DMS79 treated with DMSO at 0.1 percent for 48 hours (cell line): ENCODE measurements at regions not wholly inside any gene's neighbourhood (a gene's known extent, or its start where the extent isn't known, plus 50 kb on each side); places are given as distances from the start of the nearest gene placed in this dataset.
"Not testable (repeated sequence)": the region's sequence is repeated elsewhere in the genome, so short reads cannot be mapped to it uniquely, and the experiment has no call there.

ENCODE experiments used
- DNase-seq: peaks from one replicate; lab custom pipeline; 2025; lab: John Stamatoyannopoulos, UW

DNA sequence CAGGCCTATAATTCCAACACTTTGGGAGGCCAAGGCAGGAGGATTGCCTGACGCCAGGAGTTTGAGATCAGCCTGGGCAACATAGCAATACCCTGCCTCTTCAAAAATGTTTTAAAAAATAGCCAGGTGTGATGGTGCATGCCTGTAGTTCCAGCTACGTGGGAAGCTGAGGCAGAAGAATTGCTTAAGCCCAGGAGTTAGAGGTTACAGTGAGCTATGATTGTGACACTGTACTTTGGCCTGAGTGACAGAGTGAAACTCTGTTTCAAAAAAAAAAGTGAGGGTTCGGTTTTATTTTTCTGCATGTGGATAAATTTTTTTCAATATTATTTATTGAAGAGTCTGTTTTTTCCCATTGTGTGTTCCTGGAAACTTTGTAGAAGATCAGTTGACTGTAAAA is 208.1 kb downstream of the SLC4A3 start:
- DNase-seq = no peak

DNA sequence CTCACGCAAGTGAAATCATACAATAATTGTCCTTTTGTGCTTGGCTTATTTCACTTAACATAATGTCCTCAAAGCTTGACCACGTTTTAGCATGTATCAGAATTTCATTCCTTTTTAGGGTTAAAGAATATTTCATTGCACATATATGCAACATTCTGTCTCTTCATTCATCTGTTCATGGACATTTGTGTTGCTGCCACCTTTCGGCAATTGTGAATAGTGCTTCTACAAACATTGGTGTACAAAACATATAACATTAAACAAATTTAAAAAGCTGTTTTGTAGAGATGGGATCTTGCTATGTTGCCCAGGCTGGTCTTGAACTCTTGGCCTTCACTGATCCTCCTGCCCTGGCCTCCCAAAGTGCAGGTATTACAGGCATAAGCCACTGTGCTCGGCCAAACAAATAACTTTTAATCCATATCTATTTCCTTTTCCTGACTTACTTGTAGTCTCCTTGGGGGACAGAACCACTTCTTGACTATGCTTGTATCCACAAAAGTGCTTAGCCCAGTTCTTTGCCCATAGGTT is 209.3 kb downstream of the SLC4A3 start:
- no peak for DNase-seq

GRCh38 chr2:219844401-219845091 is 217.1 kb downstream of the SLC4A3 start:
- DNase-seq = no peak

- DNase-seq = no peak
These were observed 221.5 kb downstream of the SLC4A3 start for GRCh38 chr2:219848882-219849281.

- no peak for DNase-seq
These were observed 223.7 kb downstream of the SLC4A3 start for GRCh38 chr2:219851169-219851568.

- no peak for DNase-seq
These were observed 224.5 kb downstream of the SLC4A3 start for GRCh38 chr2:219851801-219852481.

DNA sequence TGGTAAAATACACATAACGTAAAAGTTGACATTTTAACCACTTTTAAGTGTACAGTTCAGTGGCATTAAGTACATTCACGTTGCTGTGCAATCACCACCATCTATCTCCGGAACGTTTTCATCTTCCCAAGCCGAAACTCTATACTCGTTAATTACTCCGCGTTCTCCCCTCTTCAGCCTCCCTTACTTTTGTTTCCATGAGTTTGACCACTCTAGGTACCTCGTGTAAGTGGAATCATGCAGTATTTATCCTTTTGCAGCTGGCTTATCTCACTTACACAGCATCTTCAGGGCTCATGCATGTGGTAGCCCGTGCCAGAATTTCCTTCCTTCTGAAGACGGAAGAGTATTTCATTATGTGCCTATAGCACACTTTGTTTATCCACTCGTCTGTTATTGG is 225.2 kb downstream of the SLC4A3 start:
- DNase-seq = no peak

- DNase-seq = no peak
These were observed 229.2 kb downstream of the SLC4A3 start for GRCh38 chr2:219856602-219857001.

GRCh38 chr2:219857751-219858150 is 230.3 kb downstream of the SLC4A3 start:
- no peak for DNase-seq

DNA sequence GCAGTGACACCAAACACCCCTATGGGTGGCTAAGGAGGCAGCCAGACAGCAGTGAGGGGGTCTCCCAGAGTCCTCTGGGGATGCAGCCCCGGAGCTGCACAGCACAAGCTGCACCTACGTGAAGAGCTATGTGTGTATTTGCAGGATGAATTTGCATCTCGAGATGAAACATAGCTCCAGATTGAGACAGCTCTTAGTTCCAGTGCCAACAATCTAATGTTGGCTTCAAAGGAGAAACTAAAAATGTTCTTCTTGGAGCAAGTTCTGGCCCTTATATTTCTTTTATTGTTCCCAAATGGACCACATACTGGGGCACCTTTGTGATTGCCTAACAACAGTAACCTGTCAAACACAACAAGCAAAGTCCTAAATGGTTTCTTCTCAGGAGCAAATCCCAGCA is 233.9 kb downstream of the SLC4A3 start:
- DNase-seq = no peak

DNA sequence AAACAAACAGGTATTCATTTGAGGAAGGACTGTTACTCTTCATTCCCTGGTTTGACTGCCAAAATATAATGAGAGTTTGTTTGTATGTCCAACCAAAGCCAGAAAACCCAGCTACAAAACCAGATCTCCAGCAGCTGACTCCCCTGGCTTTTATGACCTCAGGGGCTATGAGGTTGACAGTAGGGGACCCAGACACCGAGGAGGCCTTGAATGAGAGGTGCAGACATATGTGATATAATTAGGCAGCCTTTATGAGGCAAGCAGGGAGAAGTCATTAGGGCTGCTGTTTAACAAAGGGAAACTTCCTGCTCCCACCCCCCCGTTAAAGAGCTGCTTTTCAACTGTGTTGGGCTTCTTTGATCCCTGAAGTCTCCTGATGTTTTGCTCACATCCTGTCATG is 236.7 kb downstream of the SLC4A3 start:
- no peak for DNase-seq

GRCh38 chr2:219868635-219869034 is 241.2 kb downstream of the SLC4A3 start:
- DNase-seq = no peak

DNA sequence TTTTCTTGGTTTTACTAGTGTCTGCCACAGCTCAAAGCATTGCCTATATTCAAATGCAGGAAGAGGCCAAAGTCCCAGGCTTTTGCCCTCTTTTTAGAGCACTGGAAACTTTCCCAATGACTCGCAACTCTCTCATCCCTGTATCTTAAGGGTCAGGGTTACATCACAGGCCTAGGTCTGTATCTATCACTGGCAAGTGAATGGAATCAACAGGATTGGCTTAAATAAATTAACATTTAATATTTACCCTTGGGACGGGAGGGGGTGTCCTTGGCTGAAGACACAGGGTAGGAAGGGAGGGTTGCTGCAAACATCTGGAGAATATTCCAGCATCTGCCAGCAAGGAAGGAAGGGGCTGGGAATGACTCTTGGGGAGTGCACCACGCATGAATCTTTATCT is 242.6 kb downstream of the SLC4A3 start:
- DNase-seq = no peak

DNA sequence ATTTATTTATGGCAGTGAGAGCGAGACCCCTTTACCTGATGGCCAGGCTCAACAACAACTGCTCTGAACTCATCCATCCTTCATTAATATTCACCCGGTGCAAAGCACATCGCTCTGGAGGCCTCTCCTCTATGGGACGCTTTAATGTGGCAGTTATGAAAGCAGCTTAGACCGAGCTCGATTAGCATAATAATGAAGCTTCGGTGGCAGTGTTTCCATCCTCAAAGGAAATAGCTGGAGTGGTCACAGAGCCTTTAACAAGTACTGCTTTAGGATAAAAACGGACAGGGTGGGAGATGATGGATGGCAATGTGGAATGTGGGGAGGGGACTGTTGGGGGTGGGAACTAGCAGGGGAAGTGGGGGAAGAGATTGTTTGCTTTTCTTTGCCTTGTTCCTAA is 243.9 kb downstream of the SLC4A3 start:
- DNase-seq = no peak

DNA sequence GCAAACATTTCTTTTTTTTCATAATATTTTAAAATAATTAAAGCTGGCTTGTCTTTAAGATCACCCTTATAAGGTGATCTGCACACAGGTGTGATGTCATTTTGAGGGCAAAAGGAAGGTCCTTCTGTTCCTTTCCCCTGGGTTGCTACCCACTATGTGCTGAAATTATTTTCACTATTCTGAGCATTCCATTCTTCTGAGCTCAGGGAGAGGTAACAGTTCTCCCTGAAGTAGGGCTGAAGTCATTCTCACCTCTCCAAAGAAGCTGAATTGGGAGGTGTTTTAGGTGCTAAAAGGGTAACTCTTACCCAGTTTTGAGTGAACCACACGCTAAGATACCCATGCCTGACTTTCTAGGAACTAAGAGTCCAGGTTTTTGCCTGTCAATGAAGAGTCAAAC is 247.6 kb downstream of the SLC4A3 start:
- DNase-seq = no peak

DNA sequence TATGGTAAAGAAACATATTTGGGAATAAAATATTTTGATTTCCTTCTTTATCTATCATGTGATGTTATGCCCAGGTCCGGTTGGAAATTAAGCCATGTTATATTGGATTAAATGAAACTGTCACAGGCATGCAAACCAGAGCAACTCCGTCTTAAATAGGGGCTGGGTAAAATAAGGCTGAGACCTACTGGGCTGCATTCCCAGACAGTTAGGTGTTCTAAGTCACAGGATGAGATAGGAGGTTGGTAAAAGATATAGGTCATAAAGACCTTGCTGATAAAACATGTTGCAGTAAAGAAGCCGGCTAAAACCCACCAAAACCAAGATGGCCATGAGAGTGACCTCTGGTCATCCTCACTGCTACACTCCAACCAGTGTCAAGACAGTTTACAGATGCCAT is 248.6 kb downstream of the SLC4A3 start:
- not testable (repeated sequence) for DNase-seq

- DNase-seq = no peak
These were observed 249.5 kb downstream of the SLC4A3 start for GRCh38 chr2:219876931-219877330.

- peak; percentile 50 for DNase-seq
These were observed 250.3 kb downstream of the SLC4A3 start for GRCh38 chr2:219877728-219878127.

GRCh38 chr2:219878516-219878915 is 251.1 kb downstream of the SLC4A3 start:
- DNase-seq = no peak

GRCh38 chr2:219881851-219882250 is 254.4 kb downstream of the SLC4A3 start:
- no peak for DNase-seq

DNA sequence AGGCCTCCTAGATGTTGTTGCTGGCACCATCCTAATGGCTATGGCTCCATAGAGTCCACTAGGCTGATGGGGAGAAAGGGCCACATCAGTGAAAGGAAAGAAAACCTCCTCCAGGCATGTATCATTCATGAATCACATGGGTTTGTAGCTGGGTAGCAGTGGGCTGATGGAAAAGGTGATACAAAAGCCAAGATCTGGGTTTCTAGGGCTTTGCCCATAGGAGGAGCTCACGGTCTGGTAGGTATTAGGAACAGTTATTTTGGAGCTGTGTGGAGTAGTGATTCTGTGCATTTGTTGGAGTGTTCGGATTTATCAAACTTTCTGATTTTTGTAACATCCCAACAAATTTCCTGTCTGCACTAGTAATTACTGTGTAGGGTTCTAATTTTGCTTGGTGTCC is 259.2 kb downstream of the SLC4A3 start:
- DNase-seq = no peak

DNA sequence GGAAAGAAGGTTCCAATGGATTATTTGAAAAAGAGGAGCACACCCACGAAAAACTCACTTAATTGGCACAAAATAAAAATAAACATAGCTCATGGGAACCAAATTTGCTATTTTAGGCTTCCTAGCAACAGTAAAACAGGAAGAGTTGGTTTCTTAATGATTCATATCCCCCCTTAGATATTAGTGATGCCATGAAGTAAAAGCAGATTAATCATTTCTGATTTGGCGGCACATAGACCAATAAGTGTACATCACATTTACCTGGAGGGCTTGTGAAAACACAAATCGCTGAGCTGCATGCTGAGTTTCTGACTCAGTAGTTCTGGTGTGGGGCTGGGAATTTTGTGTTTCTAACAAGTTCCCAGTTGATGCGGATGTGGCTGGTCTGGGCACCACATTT is 260.4 kb downstream of the SLC4A3 start:
- DNase-seq = no peak

GRCh38 chr2:219893541-219893940 is 266.1 kb downstream of the SLC4A3 start:
- DNase-seq = no peak

GRCh38 chr2:219897456-219897855 is 270.0 kb downstream of the SLC4A3 start:
- no peak for DNase-seq
